Iris pigment epithelial cell (primary cell): ENCODE measurements at regions not wholly inside any gene's neighbourhood (a gene's known extent, or its start where the extent isn't known, plus 50 kb on each side); places are given as distances from the start of the nearest gene placed in this dataset.
"Not testable (repeated sequence)": the region's sequence is repeated elsewhere in the genome, so short reads cannot be mapped to it uniquely, and the experiment has no call there.

Experiments used
- DNase-seq: peaks from one replicate; pipeline ENCODE4 v3.0.0-alpha.2; 2011; ENCODE audit warnings: low read depth

- peak; percentile 39 for DNase-seq
Observed at GRCh38 chr11:37506531-37506930, 908.5 kb upstream of the RAG2 start.

GRCh38 chr11:37505406-37505805 is 907.4 kb upstream of the RAG2 start:
- DNase-seq: no peak

DNA sequence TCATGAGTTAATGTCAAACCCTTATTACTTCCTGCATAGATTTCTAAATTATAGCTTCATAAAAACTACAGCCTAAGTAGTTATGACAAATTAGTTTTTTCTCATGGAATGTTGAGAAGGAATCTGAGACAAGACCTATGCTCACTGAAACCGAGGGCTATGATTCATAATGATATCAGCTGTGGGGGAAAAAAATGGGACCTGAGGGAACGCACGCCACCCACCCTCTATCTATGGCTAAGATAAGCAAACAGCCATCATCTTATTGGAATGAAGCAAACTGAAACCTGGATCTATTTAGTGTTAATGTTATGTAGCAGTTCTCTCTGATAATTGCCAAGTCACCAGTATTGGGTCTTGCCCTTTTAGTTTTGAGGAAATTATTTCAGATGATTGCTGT is 906.9 kb upstream of the RAG2 start:
- DNase-seq: peak; percentile 92

DNA sequence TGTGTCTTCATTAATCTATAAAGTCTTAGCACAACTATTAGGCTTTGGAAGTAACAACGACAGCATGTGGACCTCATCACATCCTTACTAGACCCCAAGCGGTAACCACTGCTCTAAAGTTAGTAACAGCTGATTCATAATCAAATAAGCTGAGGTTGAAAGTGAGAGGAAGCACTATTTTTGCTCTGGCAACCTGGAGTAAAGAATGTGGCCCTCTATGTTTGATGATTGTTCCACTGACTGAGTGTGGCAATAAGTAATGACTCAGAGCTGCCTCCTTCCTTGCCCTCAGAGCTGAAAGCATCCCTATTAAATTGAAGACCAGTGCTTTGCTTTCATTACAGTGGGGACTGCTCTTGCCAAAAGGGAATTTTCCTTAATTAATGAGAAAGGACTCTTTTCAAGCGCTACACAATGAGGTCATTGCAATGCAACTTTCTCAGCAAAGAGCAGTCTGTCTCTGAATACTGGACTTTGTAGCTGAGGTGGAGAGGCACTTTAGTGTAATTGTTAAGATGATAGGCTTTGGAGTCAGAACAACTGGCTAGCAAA is 906.1 kb upstream of the RAG2 start:
- peak; percentile 86 for DNase-seq

DNA sequence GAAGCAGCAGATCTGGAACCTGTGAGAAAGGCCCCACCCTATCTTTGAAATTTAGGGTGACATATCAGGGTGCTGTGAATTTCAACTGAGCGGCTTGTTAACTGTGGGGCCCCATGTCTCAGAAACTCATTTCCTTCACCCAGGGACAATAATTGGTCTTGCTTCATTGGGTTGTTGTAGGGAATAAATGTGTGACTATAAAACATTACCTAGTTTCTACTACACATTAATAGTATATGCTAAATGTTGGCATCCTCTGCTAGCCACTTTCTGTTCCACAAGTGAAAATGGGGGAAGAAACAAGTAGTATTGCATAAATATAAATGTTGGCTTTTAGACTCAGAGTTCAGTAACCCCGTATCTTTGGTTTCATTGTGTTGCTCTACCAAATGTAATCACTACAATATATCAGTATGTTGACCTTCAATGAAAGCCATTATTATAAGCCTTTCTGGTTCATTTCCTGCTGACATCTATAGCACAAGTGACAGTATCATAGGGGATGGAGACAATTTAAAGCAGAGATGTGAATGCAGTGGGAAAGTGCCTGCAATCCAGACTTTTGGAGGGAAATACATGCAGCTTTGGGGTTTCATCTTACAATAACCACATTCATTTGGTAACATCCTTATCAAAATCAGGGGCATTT is 905.5 kb upstream of the RAG2 start:
- DNase-seq: no peak

- DNase-seq: peak; percentile 62
Observed at GRCh38 chr11:37502202-37502601, 904.2 kb upstream of the RAG2 start.

DNA sequence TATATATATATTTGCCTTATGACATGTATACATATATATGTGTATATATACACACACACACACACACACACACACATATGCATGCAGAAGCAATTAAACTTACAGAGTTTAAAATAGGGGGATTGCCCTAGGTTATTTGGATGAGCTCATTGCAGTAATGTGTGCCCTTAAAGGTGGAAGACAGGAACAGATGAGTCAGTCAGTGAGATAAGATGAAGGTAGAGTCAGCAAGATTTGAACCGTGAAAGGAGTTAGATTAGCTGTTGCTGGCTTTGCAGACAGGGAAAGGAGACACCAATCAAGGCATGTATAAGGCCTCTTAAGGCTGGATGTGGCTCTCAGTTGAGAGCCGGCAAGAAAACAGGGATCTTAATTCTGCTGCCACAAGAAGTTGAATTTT is 902.4 kb upstream of the RAG2 start:
- DNase-seq: peak; percentile 49

DNA sequence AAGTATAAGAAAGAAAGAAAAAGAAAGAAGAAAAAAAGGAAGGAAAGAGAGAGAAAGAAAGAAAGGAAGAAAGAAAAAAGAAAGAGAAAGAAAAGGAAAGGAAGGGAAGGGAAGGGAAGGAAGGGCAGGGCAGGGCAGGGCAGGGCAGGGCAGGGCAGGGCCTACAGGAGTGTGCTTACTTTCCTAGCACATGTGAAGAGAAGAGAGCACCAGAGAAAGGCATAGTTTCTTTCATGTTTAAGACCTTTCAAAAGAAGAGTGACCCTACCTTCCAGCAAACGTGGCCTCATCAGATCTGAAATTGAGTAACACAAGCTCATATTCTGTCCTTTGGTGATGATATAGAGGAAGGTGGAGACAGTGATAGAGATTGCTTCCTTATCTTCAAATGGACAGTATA is 899.3 kb upstream of the RAG2 start:
- no peak for DNase-seq

- peak; percentile 12 for DNase-seq
Observed at GRCh38 chr11:37496201-37496600, 898.2 kb upstream of the RAG2 start.

DNA sequence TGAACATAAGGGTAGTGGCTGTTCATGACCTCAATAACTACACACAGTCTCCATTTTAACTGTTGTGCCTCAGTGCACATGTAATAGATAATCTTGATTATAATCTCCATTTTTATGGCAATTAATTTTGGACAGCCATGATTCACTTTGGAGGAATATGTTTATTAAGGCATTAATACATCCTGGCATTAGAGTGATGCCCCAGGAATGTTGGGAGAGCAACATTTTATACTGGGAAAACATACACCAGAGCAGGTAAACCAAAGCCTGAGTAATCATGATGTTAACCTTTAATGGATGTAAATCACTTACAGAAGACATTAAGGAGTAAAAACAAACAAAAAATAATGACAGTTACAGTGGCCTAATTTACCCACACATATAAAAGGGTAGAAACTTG is 886.3 kb upstream of the RAG2 start:
- no peak for DNase-seq

DNA sequence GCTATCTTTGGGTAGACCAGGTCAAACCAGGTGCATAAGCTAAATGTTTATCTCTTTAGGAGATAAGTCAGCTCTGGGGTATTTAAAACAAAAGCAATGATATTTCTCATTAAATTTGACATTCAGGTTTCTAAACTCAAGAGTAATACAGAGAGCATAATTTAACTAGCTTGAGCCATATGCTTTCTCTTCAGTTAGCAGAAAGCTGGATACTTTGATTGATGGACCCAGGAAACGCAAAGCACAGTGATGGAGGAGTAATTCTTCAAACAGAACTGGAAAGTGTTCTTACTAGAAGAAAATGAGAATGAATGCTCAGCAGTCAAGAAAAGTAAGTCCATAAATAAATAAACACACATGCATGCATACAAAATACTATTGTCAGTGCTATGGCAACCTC is 885.7 kb upstream of the RAG2 start:
- DNase-seq: no peak

DNA sequence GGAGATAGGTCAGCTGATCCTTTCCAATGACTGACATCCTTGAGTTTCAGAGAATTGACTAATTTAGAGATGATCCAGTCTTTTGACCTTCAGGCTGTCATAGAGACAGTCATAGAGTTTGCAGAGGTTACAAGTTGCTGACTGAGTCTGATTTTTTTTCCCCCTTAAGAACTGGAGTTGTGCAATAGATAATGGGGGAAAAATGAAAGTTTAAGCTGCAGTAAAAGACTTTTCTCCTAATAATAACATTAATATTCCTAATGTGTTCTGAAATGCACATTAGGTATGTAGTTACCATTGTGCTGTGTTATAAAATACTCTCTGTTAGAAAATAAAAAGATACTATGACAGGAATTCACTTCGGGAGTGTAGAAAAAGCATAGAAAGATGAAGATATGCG is 876.9 kb upstream of the RAG2 start:
- no peak for DNase-seq

GRCh38 chr11:37468344-37468743 is 870.3 kb upstream of the RAG2 start:
- DNase-seq: no peak

DNA sequence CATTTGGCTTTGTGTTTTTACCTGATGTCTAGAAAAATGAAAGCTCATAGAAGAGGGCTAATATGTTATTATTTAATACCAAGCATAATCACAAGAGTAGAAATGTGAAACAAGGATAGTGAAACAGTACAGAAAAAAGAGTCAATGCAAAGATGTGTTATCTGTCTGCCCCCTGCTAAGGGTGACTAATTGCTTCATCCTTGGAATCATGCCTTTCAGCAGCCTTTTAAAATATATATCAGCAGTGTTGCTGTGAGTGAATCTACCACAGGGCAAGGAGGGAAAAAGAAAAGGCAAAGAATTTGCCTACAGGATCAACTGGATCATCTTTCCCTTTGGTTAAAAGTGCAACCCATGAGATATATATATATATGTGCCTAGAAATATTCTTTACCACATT is 867.2 kb upstream of the RAG2 start:
- peak; percentile 3 for DNase-seq

- DNase-seq: no peak
Observed at GRCh38 chr11:37459456-37459855, 861.4 kb upstream of the RAG2 start.

DNA sequence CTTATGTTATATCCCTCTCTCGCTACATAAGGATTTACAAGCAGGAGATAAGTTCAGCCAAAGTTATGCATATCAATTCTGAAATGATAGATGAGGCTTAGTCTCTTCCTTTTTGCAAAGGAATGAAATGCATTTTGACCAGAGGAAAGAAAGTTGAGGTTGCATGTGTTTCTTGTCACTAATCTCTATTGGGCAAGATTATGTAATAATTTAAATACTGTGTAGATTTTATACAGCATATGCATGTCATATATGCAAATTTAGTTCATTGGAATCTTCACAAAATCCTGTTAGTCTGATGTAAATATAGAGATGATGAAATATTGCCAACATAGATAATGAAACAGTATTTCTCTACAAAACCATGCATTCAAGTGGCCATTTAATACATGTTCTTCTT is 858.7 kb upstream of the RAG2 start:
- no peak for DNase-seq

DNA sequence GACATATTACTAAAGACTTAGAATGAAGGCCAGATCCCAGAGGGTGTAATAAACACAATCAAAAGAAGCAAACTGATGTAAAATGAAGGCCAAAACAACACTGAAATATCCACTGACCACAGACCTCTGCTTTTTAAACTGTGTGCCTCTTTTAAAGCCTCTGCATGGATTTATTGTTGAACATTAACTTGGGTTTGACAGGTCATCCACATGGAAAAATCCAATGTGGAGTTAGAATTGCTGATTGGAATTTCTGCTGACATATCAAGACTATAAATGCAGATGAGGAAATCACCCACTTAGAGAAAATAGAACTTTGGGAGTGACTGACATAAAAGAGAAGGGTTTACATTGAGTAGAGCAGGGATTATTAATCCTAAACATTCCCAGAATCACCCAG is 853.9 kb upstream of the RAG2 start:
- no peak for DNase-seq

- peak; percentile 5 for DNase-seq
Observed at GRCh38 chr11:37450613-37451012, 852.6 kb upstream of the RAG2 start.

DNA sequence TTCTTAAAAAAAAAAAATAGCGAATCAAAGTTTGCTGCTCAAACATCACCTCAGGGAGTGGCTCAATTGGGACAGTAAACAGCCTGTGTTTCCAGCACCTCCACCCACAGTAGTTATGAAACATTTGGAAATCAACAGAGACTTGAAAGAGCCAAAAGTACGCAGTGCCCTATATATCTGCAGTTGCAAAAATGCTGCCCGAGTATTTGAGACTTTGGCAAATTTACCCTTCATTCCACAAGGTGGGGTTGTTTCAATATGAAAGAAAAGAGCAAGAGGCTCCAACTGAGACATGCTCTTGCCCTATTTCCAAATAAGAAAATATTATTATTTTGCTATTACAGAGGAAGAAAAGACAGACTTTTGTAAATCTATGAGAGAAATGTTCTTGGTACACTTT is 851.1 kb upstream of the RAG2 start:
- DNase-seq: peak; percentile 56

- DNase-seq: no peak
Observed at GRCh38 chr11:37442576-37442975, 844.5 kb upstream of the RAG2 start.

- not testable (repeated sequence) for DNase-seq
Observed at GRCh38 chr11:37431633-37432230, 833.7 kb upstream of the RAG2 start.

GRCh38 chr11:37430966-37431632 is 833.1 kb upstream of the RAG2 start:
- DNase-seq: not testable (repeated sequence)

- no peak for DNase-seq
Observed at GRCh38 chr11:37422511-37422910, 824.5 kb upstream of the RAG2 start.
